ENCODE measurements at regions not wholly inside any gene's neighbourhood (a gene's known extent, or its start where the extent isn't known, plus 50 kb on each side); places are given as distances from the start of the nearest gene placed in this dataset.

- TF ChIP-seq, protein P1, sequence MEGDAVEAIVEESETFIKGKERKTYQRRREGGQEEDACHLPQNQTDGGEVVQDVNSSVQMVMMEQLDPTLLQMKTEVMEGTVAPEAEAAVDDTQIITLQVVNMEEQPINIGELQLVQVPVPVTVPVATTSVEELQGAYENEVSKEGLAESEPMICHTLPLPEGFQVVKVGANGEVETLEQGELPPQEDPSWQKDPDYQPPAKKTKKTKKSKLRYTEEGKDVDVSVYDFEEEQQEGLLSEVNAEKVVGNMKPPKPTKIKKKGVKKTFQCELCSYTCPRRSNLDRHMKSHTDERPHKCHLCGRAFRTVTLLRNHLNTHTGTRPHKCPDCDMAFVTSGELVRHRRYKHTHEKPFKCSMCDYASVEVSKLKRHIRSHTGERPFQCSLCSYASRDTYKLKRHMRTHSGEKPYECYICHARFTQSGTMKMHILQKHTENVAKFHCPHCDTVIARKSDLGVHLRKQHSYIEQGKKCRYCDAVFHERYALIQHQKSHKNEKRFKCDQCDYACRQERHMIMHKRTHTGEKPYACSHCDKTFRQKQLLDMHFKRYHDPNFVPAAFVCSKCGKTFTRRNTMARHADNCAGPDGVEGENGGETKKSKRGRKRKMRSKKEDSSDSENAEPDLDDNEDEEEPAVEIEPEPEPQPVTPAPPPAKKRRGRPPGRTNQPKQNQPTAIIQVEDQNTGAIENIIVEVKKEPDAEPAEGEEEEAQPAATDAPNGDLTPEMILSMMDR (IDR thresholded peaks at IDR 0.05) = no peak
- TF ChIP-seq POLR2A (IDR thresholded peaks at IDR 0.05) = no peak
Observed at GRCh38 chr1:111565968-111566367, 53.6 kb upstream of the RAP1A start.

Measured in body of pancreas (tissue), 4 donors.